Mesodermal cell (in vitro differentiated cells): ENCODE measurements at regions not wholly inside any gene's neighbourhood (a gene's known extent, or its start where the extent isn't known, plus 50 kb on each side); places are given as distances from the start of the nearest gene placed in this dataset.

Experiments used
- H3K27ac ChIP-seq: 2 replicates; pipeline ENCODE4 v1.7.0; 2013; ENCODE audit warnings: mild to moderate bottlenecking, low read depth, low read length, moderate library complexity; ENCODE audit not compliant: severe bottlenecking
- H3K36me3 ChIP-seq: 2 replicates; pipeline ENCODE4 v1.7.1; 2013; ENCODE audit warnings: mild to moderate bottlenecking, low read length, moderate library complexity; ENCODE audit not compliant: control insufficient read depth, insufficient read depth
- H3K4me1 ChIP-seq: one replicate; pipeline ENCODE4 v1.7.1; 2013; ENCODE audit warnings: mild to moderate bottlenecking, low read length; ENCODE audit not compliant: insufficient read depth, control insufficient read depth, poor library complexity, severe bottlenecking
- H3K4me3 ChIP-seq: 2 replicates; pipeline ENCODE4 v1.7.0; 2013; ENCODE audit warnings: low read length, control low read depth, mild to moderate bottlenecking; ENCODE audit not compliant: insufficient read depth, poor library complexity, severe bottlenecking; ENCODE audit errors: extremely low read depth
- H3K9me3 ChIP-seq: 2 replicates; pipeline ENCODE4 v1.7.1; 2013; ENCODE audit warnings: mild to moderate bottlenecking, low read length, moderate library complexity; ENCODE audit not compliant: control insufficient read depth
- WGBS, 2 experiments: methylation state at CpG; one replicate each; pipeline ENCODE4 v1.1.5; 2013; ENCODE audit warnings: missing lambda C conversion rate in 2 of 2; ENCODE audit not compliant: insufficient coverage in 2 of 2; 5-methylcytosine and 5-hydroxymethylcytosine counted together

GRCh38 chr10:36187380-36188079 lies 545.4 kb upstream of the FZD8 start:
- H3K4me3 ChIP-seq: no peak overlapping the region
- peaks cover 9% of the 10 kb centered on the region for H3K9me3 ChIP-seq
- no peaks in the 10 kb centered on the region for H3K36me3 ChIP-seq
- H3K27ac ChIP-seq: no peak overlapping the region
- peaks cover 1% of the 10 kb centered on the region for H3K4me1 ChIP-seq
- 39 to 56% methylated on average over 3 to 5 of the region's 6 CpGs for WGBS, 2 experiments

GRCh38 chr10:36185097-36185496 lies 543.0 kb upstream of the FZD8 start:
- 75 to 85% methylated on average over 6 of the region's 6 CpGs for WGBS, 2 experiments
- Histone ChIP-seq H3K27ac (no peak overlapping the region), H3K4me1 (peaks cover 3% of the 10 kb centered on the region), H3K4me3 (no peak overlapping the region), H3K36me3 (no peaks in the 10 kb centered on the region), H3K9me3 (peaks cover 5% of the 10 kb centered on the region)

DNA sequence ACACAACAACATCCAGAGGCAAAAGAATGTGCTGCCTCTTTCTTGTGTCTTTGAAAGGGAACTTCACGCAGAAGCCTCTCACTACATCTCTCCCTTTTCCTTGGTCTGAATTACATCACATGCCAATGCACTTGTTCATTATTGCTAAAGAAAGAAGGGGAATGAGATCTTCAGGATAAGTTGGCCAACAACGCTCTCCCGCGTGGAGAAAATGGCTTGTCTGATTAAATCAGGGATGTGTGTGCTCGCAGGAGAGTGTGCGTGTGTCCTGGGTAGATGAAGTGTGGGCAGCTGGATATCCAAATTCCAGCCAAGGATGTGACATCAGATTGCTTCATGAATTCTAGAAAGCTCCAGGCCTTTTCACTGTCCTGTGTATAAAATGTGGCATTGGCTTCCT lies 541.6 kb upstream of the FZD8 start:
- Histone ChIP-seq H3K27ac (no peak overlapping the region), H3K36me3 (no peaks in the 10 kb centered on the region), H3K9me3 (no peaks in the 10 kb centered on the region), H3K4me3 (no peak overlapping the region), H3K4me1 (peaks cover 3% of the 10 kb centered on the region)
- WGBS, 2 experiments: 97% methylated on average over 5 of the region's 6 CpGs

DNA sequence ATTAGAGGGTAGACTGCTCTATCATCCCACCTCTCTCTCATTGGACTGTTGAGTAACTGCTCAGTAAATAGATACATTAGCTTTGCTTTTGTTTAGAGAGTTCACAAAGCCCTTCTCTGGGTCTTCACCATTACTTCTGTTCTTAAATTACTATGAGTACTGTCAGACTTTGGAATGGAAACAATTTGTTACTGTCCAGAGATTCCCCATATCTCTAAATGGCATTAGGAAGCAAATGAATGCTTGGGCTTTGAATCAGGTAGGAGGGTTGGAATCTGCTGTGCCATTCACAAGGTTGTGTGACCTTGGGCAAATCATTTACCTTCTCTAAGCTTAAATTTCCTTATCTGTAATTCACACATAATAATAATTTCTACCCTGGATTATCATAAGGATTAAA lies 541.0 kb upstream of the FZD8 start:
- peaks cover 3% of the 10 kb centered on the region for H3K4me1 ChIP-seq
- peak overlapping the region; percentile 33 for H3K27ac ChIP-seq
- no peaks in the 10 kb centered on the region for H3K9me3 ChIP-seq
- H3K36me3 ChIP-seq: no peaks in the 10 kb centered on the region
- H3K4me3 ChIP-seq: no peak overlapping the region

GRCh38 chr10:36182606-36183005 lies 540.5 kb upstream of the FZD8 start:
- 90% methylated on average over 2 to 3 of the region's 4 CpGs for WGBS, 2 experiments
- Histone ChIP-seq H3K27ac (peak overlapping the region; percentile 33), H3K36me3 (no peaks in the 10 kb centered on the region), H3K4me3 (no peak overlapping the region), H3K4me1 (peaks cover 3% of the 10 kb centered on the region), H3K9me3 (no peaks in the 10 kb centered on the region)

DNA sequence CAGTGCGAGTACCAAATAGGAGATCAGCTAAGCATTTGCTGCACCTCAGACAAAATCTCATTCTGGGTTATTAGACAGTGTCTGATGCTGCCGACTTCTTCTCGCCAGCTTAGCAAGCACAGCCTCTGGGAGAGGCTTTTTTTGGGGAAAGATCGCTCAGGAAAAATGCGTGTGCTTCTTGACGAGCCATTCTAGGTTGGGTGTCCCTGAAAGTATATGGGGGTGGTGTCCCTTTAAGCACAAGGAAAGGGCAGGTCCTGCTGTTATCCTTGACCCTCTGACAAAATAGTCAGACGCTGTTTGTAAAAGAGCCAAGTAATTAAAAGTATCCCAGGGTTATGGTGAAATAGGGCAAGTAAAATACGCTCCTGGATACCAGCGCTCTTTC lies 540.1 kb upstream of the FZD8 start:
- peaks cover 3% of the 10 kb centered on the region for H3K4me1 ChIP-seq
- 90 to 93% methylated on average over 6 to 7 of the region's 9 CpGs for WGBS, 2 experiments
- no peak overlapping the region for H3K4me3 ChIP-seq
- no peak overlapping the region for H3K27ac ChIP-seq
- no peaks in the 10 kb centered on the region for H3K36me3 ChIP-seq
- H3K9me3 ChIP-seq: no peaks in the 10 kb centered on the region

DNA sequence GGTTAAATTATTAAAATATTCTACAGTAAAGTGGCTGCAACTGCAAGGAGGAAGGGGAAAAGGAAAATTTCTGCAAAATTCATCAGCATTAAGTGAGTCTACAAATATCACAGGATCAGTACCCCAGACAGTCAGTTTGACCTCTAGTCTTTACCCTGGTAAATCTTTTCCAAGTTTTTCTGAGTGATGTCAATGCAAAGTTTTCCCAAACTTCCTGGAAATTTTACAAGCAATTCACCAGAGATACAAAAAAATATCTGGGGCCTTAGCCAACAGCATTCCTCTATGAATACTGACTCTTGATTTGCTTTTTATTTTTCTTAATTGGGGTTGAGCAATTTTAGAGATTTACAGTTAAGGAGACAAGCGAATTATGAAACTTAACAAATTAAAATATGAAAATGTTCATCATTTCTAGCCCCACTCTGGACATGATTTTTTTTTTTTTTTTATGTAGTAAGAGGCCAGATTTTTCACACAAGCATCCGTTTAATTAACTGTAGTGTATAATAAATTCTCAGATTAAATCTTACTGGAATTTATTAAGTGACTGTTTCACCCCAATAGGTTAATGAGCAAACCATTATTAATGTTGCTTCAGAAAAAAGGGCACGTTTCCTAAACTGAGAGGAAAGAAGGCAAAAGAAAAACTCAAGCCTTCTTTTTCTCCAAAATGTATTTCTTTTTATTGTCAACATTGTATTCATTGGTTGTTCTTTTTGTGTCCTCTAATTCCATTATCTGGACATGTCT lies 539.5 kb upstream of the FZD8 start:
- WGBS, 2 experiments: no CpG with 5 or more reads among the region's 3 CpGs
- Histone ChIP-seq H3K27ac (no peak overlapping the region), H3K9me3 (no peaks in the 10 kb centered on the region), H3K4me3 (no peak overlapping the region), H3K4me1 (peaks cover 3% of the 10 kb centered on the region), H3K36me3 (no peaks in the 10 kb centered on the region)

GRCh38 chr10:36178616-36179015 lies 536.5 kb upstream of the FZD8 start:
- peaks cover 3% of the 10 kb centered on the region for H3K4me1 ChIP-seq
- H3K27ac ChIP-seq: no peak overlapping the region
- H3K36me3 ChIP-seq: no peaks in the 10 kb centered on the region
- no peaks in the 10 kb centered on the region for H3K9me3 ChIP-seq
- WGBS, 2 experiments: 89 to 100% methylated on average over 2 to 3 of the region's 3 CpGs
- H3K4me3 ChIP-seq: no peak overlapping the region

DNA sequence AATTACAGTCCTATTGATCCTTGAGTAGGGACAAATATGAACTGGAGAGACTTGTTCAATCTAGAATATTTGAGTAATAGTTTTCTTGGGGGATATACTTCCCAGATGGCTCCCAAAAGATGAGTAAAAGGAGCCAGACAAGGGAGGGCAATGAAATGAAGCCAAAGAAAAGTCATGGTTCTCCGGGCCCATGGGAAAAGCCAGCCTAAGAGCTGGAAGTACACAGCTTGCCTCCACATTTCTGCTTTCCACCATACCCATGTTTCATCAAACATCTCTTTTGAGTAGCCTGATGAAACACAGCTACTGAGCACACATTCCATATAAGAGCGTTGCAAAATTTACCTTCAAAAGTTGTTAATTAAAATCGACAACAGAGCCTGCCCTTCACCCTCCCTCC lies 535.0 kb upstream of the FZD8 start:
- Histone ChIP-seq H3K36me3 (no peaks in the 10 kb centered on the region), H3K4me3 (no peak overlapping the region), H3K4me1 (peaks cover 6% of the 10 kb centered on the region), H3K27ac (no peak overlapping the region), H3K9me3 (no peaks in the 10 kb centered on the region)
- WGBS, 2 experiments: 86 to 100% methylated on average over 2 to 3 of the region's 3 CpGs

DNA sequence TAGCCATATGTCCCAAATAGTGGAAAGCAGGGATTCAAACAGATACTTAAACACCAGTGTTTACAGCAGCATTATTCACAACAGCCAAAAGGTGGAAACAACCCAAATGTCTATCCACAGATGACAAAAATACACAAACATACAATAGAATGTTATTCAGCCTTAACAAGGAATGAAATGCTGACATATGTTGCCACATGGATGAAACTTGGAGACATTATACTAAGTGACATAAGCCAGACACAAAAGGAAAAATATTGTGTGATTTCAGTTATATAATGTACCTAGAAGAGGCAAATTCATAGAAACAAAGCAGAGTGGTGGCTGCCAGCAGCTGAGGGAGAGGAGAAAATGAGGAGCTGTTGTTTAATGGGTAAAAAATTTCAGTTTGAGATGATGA lies 533.9 kb upstream of the FZD8 start:
- Histone ChIP-seq H3K4me3 (no peak overlapping the region), H3K36me3 (no peaks in the 10 kb centered on the region), H3K27ac (no peak overlapping the region), H3K9me3 (no peaks in the 10 kb centered on the region), H3K4me1 (peaks cover 12% of the 10 kb centered on the region)

DNA sequence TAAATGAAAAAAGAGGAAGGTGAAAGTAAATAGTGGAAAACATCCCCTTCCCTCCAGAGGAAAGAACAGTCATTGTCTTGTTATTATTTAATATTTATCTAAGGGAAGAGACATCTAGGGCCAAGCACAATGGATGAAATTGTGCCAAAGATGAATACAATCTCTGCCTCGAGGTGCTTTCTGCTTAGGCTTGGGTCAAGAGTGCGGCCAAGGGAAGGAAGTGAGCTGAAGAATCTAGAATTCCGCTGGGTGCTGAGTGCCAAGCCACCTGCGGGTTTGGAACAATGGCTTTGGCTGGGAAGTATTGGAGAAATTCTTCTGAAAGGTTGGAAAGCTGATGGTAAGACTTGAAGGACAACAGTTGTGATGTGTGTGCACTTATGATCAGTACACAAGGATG lies 531.3 kb upstream of the FZD8 start:
- peaks cover 12% of the 10 kb centered on the region for H3K4me1 ChIP-seq
- WGBS, 2 experiments: 76 to 80% methylated on average over 4 of the region's 4 CpGs
- no peak overlapping the region for H3K27ac ChIP-seq

More for the DNA sequence above, 531.3 kb upstream of the FZD8 start:
- Histone ChIP-seq H3K36me3 (no peaks in the 10 kb centered on the region), H3K4me3 (no peak overlapping the region), H3K9me3 (no peaks in the 10 kb centered on the region)
